ENCODE measurements at regions not wholly inside any gene's neighbourhood (a gene's known extent, or its start where the extent isn't known, plus 50 kb on each side); places are given as distances from the start of the nearest gene placed in this dataset.

- no TSS peak for BruUV-seq (replicated peaks)
Observed at GRCh38 chr15:39472621-39473297, 108.1 kb upstream of the THBS1 start.

GRCh38 chr15:39473298-39473947, 107.5 kb upstream of the THBS1 start:
- ChIA-PET POLR2A (no interaction called here), CTCF (no interaction called here)
- Histone ChIP-seq H3K4me1 (ENCODE audit: control insufficient read depth, insufficient read depth, low read length) (no peaks in the 10 kb centered on the region), H3K9me3 (ENCODE audit: control insufficient read depth, insufficient read depth, low read depth, low read length) (no peaks in the 10 kb centered on the region), H3K27me3 (ENCODE audit: control insufficient read depth, insufficient read depth, low read length) (no peaks in the 10 kb centered on the region), H3K4me3 (ENCODE audit: low read depth in 2 of 2, low read length in 2 of 2) (no peak overlapping the region), H3K36me3 (ENCODE audit: control insufficient read depth, insufficient read depth, low read length) (no peaks in the 10 kb centered on the region), H3K27ac (ENCODE audit: low read length) (no peak overlapping the region)
- ATAC-seq: no peak
- DNase-seq (ENCODE audit: low read depth, low spot score): no peak
- no TSS peak for BruUV-seq (replicated peaks)
- intact Hi-C loops (cut with micrococcal nuclease; ENCODE audit: unreplicated experiment) (no loop called here), in situ Hi-C loops (cut with HindIII; ENCODE audit: low pct_unique_long_range_greater_than_20kb, low sequenced_read_pairs) (no loop called here)
- TF ChIP-seq CTCF (IDR thresholded peaks at IDR 0.05) (no peak), REST (IDR thresholded peaks at IDR 0.05; ENCODE audit: insufficient read depth in 1 of 2, low read depth in 2 of 2, low read length in 1 of 2) (no peak), POLR2AphosphoS5 (IDR thresholded peaks at IDR 0.05; ENCODE audit: low read depth, low read length) (no peak), TCF7L2 (IDR thresholded peaks at IDR 0.05; ENCODE audit: low read depth, low read length) (no peak), SIN3A (IDR thresholded peaks at IDR 0.05; ENCODE audit: borderline replicate concordance, insufficient read depth, low read depth, low read length) (no peak)

More at GRCh38 chr15:39472621-39473297, 108.1 kb upstream of the THBS1 start:
- CTCF ChIA-PET: no interaction called here
- Histone ChIP-seq H3K9me3 (ENCODE audit: control insufficient read depth, insufficient read depth, low read depth, low read length) (no peaks in the 10 kb centered on the region), H3K4me3 (ENCODE audit: low read depth in 2 of 2, low read length in 2 of 2) (no peak overlapping the region), H3K27ac (ENCODE audit: low read length) (no peak overlapping the region), H3K4me1 (ENCODE audit: control insufficient read depth, insufficient read depth, low read length) (no peaks in the 10 kb centered on the region), H3K27me3 (ENCODE audit: control insufficient read depth, insufficient read depth, low read length) (no peaks in the 10 kb centered on the region), H3K36me3 (ENCODE audit: control insufficient read depth, insufficient read depth, low read length) (no peaks in the 10 kb centered on the region)
- TF ChIP-seq POLR2AphosphoS5 (IDR thresholded peaks at IDR 0.05; ENCODE audit: low read depth, low read length): no peak
- TF ChIP-seq CTCF (IDR thresholded peaks at IDR 0.05): no peak
- no peak for TF ChIP-seq REST (IDR thresholded peaks at IDR 0.05; ENCODE audit: insufficient read depth in 1 of 2, low read depth in 2 of 2, low read length in 1 of 2)
- TF ChIP-seq TCF7L2 (IDR thresholded peaks at IDR 0.05; ENCODE audit: low read depth, low read length): no peak
- TF ChIP-seq SIN3A (IDR thresholded peaks at IDR 0.05; ENCODE audit: borderline replicate concordance, insufficient read depth, low read depth, low read length): no peak
- no peak for DNase-seq (ENCODE audit: low read depth, low spot score)
- intact Hi-C loops (cut with micrococcal nuclease; ENCODE audit: unreplicated experiment) (no loop called here), in situ Hi-C loops (cut with HindIII; ENCODE audit: low pct_unique_long_range_greater_than_20kb, low sequenced_read_pairs) (no loop called here)
- POLR2A ChIA-PET: interaction anchor here (0.6 kb wide), 1 partner anchor 261 kb away, joined by 3 read pairs; no protein-coding TSS in a partner anchor
- no peak for ATAC-seq

Data from Panc1 (cell line).